ENCODE measurements at regions not wholly inside any gene's neighbourhood (a gene's known extent, or its start where the extent isn't known, plus 50 kb on each side); places are given as distances from the start of the nearest gene placed in this dataset.

DNA sequence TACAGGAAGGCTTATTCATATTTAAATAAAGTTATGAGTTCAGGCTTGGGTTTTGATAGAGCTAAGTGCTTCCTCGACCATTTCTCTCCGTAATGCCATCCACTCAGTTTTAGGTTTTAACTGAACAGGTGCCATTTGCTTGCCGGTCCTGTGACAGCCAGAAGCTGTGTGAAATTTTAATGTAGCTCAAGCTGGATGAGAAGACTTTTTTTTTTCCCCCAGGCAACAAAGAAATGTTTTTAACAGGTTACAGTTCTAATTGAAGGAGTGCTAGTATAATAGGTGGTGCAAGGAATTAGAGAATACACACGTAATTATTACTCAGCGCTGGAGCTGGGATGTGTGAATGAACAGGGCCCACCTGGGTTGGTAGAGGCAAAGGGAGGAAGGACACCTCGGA is 502.3 kb downstream of the AACS start:
- TF ChIP-seq, protein P1, sequence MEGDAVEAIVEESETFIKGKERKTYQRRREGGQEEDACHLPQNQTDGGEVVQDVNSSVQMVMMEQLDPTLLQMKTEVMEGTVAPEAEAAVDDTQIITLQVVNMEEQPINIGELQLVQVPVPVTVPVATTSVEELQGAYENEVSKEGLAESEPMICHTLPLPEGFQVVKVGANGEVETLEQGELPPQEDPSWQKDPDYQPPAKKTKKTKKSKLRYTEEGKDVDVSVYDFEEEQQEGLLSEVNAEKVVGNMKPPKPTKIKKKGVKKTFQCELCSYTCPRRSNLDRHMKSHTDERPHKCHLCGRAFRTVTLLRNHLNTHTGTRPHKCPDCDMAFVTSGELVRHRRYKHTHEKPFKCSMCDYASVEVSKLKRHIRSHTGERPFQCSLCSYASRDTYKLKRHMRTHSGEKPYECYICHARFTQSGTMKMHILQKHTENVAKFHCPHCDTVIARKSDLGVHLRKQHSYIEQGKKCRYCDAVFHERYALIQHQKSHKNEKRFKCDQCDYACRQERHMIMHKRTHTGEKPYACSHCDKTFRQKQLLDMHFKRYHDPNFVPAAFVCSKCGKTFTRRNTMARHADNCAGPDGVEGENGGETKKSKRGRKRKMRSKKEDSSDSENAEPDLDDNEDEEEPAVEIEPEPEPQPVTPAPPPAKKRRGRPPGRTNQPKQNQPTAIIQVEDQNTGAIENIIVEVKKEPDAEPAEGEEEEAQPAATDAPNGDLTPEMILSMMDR (IDR thresholded peaks at IDR 0.05), result no peak
- no peak for TF ChIP-seq POLR2A (IDR thresholded peaks at IDR 0.05)
